Tibial nerve (tissue), 4 donors: ENCODE measurements at regions not wholly inside any gene's neighbourhood (a gene's known extent, or its start where the extent isn't known, plus 50 kb on each side); places are given as distances from the start of the nearest gene placed in this dataset.

Experiments used
- DNase-seq, 2 donors: peaks; one replicate each; pipeline ENCODE4 v3.0.0-alpha.2; 2019; ENCODE audit warnings: low spot score in 2 of 2
- H3K27ac ChIP-seq, 4 donors: fragments of 200-600 bp; sonication (generic) in 3 of 4; one replicate each; pipeline ENCODE4 v1.5.1; 2017 to 2019; ENCODE audit warnings: mild to moderate bottlenecking in 1 of 4
- H3K27me3 ChIP-seq, 2 donors: fragments of 200-600 bp; sonication (generic) in 1 of 2; one replicate each; pipeline versions ENCODE4 v1.5.1 to v1.6.0; 2017 to 2019
- H3K36me3 ChIP-seq, 3 donors: fragments of 200-600 bp; sonication (generic); one replicate each; pipeline ENCODE4 v1.5.1; 2018 to 2019
- H3K4me1 ChIP-seq, 4 donors: fragments of 200-600 bp; sonication (generic) in 3 of 4; one replicate each; pipeline ENCODE4 v1.5.1; 2017 to 2019
- H3K4me3 ChIP-seq, 4 donors: fragments of 200-600 bp; sonication (generic) in 3 of 4; one replicate each; pipeline ENCODE4 v1.5.1; 2017 to 2019; ENCODE audit warnings: mild to moderate bottlenecking in 1 of 4, moderate library complexity in 1 of 4
- H3K9me3 ChIP-seq, 4 donors: fragments of 200-600 bp; sonication (generic) in 3 of 4; one replicate each; pipeline ENCODE4 v1.5.1; 2017 to 2019
- EP300 ChIP-seq, 2 donors: sonication (generic); formaldehyde crosslinking; IDR thresholded peaks; one replicate each; pipeline ENCODE4 v1.6.1; 2017; ENCODE audit warnings: antibody characterized with exemption in 2 of 2, mild to moderate bottlenecking in 1 of 2
- POLR2A ChIP-seq, 2 donors: fragments of 450-650 bp; IDR thresholded peaks; one replicate each; pipeline ENCODE4 v1.6.1; 2017; ENCODE audit warnings: antibody characterized with exemption in 2 of 2, mild to moderate bottlenecking in 2 of 2, moderate library complexity in 2 of 2
- WGBS, 2 donors: methylation state at CpG; one replicate each; pipeline ENCODE4 v1.1.5; 2018; 5-methylcytosine and 5-hydroxymethylcytosine counted together
- TF ChIP-seq, protein P1 (sequence below), 5 experiments: fragments of 200-600 bp in 3 of 5; fragments of 450-650 bp in 2 of 5; sonication (generic) in 3 of 5; IDR thresholded peaks; one replicate each; pipeline ENCODE4 v1.5.1; 2016 to 2019; ENCODE audit warnings: antibody characterized with exemption in 5 of 5, mild to moderate bottlenecking in 3 of 5, moderate library complexity in 2 of 5

DNA sequence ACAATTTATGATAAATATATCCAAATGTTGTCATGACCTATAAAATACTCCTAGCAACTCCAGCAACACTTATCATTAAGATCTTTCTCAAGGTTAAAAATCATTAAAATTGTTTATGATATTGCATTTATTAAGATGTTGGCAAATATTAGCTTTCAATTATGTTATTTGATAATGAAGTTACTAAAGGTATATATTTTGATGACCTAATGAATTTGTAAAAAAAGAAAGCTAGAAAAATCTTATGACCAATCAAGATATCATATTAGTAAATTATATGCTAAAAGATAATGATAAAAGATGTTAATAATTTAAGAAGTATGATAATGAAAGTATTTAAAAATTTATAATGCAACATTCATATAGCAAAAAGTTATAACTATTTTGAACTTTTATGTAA lies 66.3 kb upstream of the RAB18 start:
- H3K4me3 ChIP-seq: no peak overlapping the region
- no peaks in the 10 kb centered on the region for H3K36me3 ChIP-seq
- no peaks in the 10 kb centered on the region for H3K4me1 ChIP-seq
- H3K9me3 ChIP-seq: peaks cover 0 to 7% (median 0%) of the 10 kb centered on the region in 4 donors
- no peaks in the 10 kb centered on the region for H3K27me3 ChIP-seq
- no peak for DNase-seq
- no peak overlapping the region for H3K27ac ChIP-seq
- TF ChIP-seq, protein P1, sequence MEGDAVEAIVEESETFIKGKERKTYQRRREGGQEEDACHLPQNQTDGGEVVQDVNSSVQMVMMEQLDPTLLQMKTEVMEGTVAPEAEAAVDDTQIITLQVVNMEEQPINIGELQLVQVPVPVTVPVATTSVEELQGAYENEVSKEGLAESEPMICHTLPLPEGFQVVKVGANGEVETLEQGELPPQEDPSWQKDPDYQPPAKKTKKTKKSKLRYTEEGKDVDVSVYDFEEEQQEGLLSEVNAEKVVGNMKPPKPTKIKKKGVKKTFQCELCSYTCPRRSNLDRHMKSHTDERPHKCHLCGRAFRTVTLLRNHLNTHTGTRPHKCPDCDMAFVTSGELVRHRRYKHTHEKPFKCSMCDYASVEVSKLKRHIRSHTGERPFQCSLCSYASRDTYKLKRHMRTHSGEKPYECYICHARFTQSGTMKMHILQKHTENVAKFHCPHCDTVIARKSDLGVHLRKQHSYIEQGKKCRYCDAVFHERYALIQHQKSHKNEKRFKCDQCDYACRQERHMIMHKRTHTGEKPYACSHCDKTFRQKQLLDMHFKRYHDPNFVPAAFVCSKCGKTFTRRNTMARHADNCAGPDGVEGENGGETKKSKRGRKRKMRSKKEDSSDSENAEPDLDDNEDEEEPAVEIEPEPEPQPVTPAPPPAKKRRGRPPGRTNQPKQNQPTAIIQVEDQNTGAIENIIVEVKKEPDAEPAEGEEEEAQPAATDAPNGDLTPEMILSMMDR (IDR thresholded peaks at IDR 0.05): no peak
- no peak for TF ChIP-seq POLR2A (IDR thresholded peaks at IDR 0.05)
- TF ChIP-seq EP300 (IDR thresholded peaks at IDR 0.05): no peak

DNA sequence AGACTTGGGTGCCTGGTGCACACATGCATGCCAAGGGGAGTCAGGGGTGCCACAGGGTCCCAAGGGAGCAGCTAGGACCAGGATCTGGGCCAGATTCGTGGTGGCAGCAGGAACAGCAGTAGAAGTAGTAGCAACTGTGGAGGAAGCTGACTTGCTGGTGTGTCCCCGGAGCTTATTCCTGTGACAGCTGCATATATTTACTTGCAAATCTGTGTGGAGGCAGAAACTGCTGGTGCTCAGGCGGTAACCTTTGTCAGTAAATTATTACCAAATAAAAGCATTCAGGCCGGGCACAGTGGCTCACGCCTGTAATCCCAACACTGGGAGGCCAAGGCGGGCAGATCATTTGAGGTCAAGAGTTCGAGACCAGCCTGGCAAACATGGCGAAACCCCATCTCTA lies 67.4 kb upstream of the RAB18 start:
- WGBS, 2 donors: 80 to 83% methylated on average over 8 of the region's 8 CpGs
- no peak overlapping the region for H3K4me3 ChIP-seq
- H3K4me1 ChIP-seq: no peaks in the 10 kb centered on the region
- H3K27me3 ChIP-seq: no peaks in the 10 kb centered on the region
- DNase-seq: no peak
- no peaks in the 10 kb centered on the region for H3K36me3 ChIP-seq
- peaks cover 0 to 7% (median 0%) of the 10 kb centered on the region in 4 donors for H3K9me3 ChIP-seq
- TF ChIP-seq, protein P1 (IDR thresholded peaks at IDR 0.05): no peak
- TF ChIP-seq POLR2A (IDR thresholded peaks at IDR 0.05): no peak
- no peak overlapping the region for H3K27ac ChIP-seq

DNA sequence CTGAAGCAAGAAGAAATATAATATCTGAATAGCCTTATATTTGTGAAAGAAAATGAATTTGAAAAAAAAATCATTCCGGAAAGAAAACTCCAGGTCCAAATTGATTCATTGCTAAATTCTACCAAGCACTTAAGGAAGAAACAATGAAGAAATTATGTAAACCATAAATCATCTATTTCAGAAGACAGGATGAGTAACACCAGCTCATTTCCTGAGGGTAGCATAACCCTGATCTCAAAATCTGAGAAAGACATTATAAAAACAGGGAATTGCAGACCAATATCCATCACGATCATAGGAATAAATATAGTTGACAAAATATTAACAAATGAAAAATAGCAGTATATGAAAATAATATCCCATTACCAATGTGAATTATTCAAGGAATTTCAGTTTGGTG lies 70.1 kb upstream of the RAB18 start:
- Histone ChIP-seq H3K4me3 (no peak overlapping the region), H3K9me3 (peaks cover 0 to 7% (median 0%) of the 10 kb centered on the region in 4 donors), H3K27me3 (no peaks in the 10 kb centered on the region), H3K36me3 (no peaks in the 10 kb centered on the region), H3K4me1 (no peaks in the 10 kb centered on the region), H3K27ac (no peak overlapping the region)
- TF ChIP-seq EP300 (IDR thresholded peaks at IDR 0.05): no peak
- WGBS, 2 donors: 90 to 93% methylated on average over 2 of the region's 2 CpGs
- DNase-seq: no peak

DNA sequence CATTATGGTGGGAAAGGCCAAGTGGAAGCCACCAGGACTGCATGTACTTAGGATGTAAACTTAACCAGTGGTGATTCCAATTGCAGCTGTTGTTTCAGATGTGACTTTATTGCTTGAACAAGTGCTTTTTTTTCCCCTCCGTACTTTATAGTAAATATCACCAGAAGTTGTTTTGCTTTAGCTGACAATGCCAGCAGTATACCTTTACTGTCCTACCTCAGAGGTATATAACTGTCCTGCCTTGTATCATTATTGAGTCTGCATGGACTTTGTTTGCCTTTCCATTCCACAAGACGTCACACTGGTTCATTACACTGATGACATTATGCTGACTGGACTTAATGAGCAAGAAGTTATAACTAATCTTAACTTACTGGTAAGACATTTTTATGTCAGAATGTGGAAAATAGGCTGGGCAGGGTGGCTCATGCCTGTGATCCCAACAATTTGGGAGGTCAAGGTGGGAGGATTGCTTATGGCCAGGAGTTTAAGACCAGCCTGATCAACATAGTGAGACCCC lies 77.1 kb upstream of the RAB18 start:
- H3K27me3 ChIP-seq: no peaks in the 10 kb centered on the region
- no peak overlapping the region for H3K4me3 ChIP-seq
- H3K27ac ChIP-seq: no peak overlapping the region
- TF ChIP-seq POLR2A (IDR thresholded peaks at IDR 0.05) (no peak), EP300 (IDR thresholded peaks at IDR 0.05) (no peak)
- TF ChIP-seq, protein P1 (IDR thresholded peaks at IDR 0.05): no peak
- WGBS, 2 donors: 61 to 67% methylated on average over 2 of the region's 2 CpGs
- no peak for DNase-seq
- H3K9me3 ChIP-seq: peaks cover 0 to 5% (median 0%) of the 10 kb centered on the region in 4 donors
- no peaks in the 10 kb centered on the region for H3K36me3 ChIP-seq
- H3K4me1 ChIP-seq: no peaks in the 10 kb centered on the region

DNA sequence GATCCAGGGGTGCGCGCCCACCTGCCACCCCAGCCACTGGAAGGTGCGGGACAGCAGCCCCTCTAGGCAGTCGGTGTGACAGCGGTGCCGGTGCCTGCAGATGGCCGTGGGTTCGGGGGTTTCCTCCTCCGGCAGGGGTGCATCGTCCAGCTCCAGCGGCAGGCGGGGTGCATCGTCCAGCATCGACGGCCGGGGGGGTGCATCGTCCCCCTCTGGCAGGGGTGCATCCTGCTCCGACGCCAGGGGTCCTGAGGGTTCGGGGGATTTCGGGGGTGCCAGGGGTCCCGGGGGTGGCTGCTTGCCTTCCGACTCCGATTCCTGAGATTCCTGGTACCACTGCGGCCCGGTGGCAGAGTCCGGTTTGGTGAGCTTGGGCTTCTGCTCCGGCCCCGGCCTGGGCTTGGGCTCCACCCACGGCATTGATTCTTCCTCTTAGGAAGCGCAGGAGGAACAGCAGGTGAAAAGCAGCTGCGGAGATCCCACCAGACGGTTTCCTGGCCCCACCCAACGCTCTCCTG lies 90.2 kb upstream of the RAB18 start:
- WGBS, 2 donors: 47 to 65% methylated on average over 19 to 29 of the region's 34 CpGs
- H3K4me3 ChIP-seq: no peak overlapping the region
- TF ChIP-seq POLR2A (IDR thresholded peaks at IDR 0.05) (no peak), EP300 (IDR thresholded peaks at IDR 0.05) (no peak)
- TF ChIP-seq, protein P1 (IDR thresholded peaks at IDR 0.05): no peak

DNA sequence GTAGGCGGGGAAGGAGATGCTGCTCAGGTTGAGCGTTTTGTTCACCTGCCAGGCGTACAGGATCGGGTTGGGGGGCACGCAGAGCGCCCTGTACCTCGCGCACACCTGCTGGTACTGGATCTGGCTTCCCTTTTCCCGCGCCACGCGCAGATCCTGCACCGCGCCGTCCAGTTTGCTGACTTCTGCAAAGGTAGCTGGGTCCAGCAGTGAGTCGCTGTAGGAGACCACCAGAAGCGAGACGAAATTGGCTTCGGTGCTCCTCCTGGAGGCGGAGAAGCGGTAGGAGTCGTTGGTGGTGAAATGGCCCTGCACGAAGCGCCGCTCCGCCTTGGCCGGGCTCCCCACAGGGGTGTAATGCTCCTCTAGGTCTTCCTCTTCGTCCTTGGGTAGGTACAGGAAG lies 90.7 kb upstream of the RAB18 start:
- Histone ChIP-seq H3K36me3 (no peaks in the 10 kb centered on the region), H3K27ac (no peak overlapping the region), H3K9me3 (peaks cover 0 to 16% (median 0%) of the 10 kb centered on the region in 4 donors), H3K4me1 (no peaks in the 10 kb centered on the region), H3K4me3 (no peak overlapping the region), H3K27me3 (no peaks in the 10 kb centered on the region)
- WGBS, 2 donors: 38 to 59% methylated on average over 14 to 28 of the region's 28 CpGs
- DNase-seq: no peak
- TF ChIP-seq, protein P1 (IDR thresholded peaks at IDR 0.05): no peak
- TF ChIP-seq POLR2A (IDR thresholded peaks at IDR 0.05) (no peak), EP300 (IDR thresholded peaks at IDR 0.05) (no peak)

More for the DNA sequence above, 90.2 kb upstream of the RAB18 start:
- Histone ChIP-seq H3K36me3 (no peaks in the 10 kb centered on the region), H3K9me3 (peaks cover 0 to 21% (median 0%) of the 10 kb centered on the region in 4 donors), H3K27me3 (no peaks in the 10 kb centered on the region), H3K27ac (no peak overlapping the region), H3K4me1 (no peaks in the 10 kb centered on the region)
- DNase-seq: no peak
